ENCODE measurements at regions not wholly inside any gene's neighbourhood (a gene's known extent, or its start where the extent isn't known, plus 50 kb on each side); places are given as distances from the start of the nearest gene placed in this dataset. TPM values are rescaled to one million over a fixed set of nuclear protein-coding genes. Genes with fewer than 3 reads are reported as not detected.
"Not testable (repeated sequence)": the region's sequence is repeated elsewhere in the genome, so short reads cannot be mapped to it uniquely, and the experiment has no call there.

GRCh38 chrX:12080265-12080664 is 58.0 kb upstream of the FRMPD4 start:
- Histone ChIP-seq H4K20me1 (ENCODE audit: insufficient read depth, low read depth, low read length) (no peaks in the 10 kb centered on the region), H3K9ac (ENCODE audit: low read length) (no peak overlapping the region)

GRCh38 chrX:12082959-12083358 is 55.3 kb upstream of the FRMPD4 start:
- not testable (repeated sequence) for H3K27ac ChIP-seq (ENCODE audit: low read length); H2AFZ ChIP-seq (ENCODE audit: low read length); H3K9me3 ChIP-seq (ENCODE audit: low read length); DNase-seq; H3K79me2 ChIP-seq (ENCODE audit: low read length); H3K27me3 ChIP-seq (ENCODE audit: low read length); H3K9ac ChIP-seq (ENCODE audit: low read length); H3K4me2 ChIP-seq (ENCODE audit: low read depth, low read length, poor library complexity, severe bottlenecking); H3K4me1 ChIP-seq (ENCODE audit: low read length); H4K20me1 ChIP-seq (ENCODE audit: insufficient read depth, low read depth, low read length); H3K4me3 ChIP-seq (ENCODE audit: low read length); H3K36me3 ChIP-seq (ENCODE audit: insufficient read depth, low read length); H3K9me2 ChIP-seq (replicated peaks; ENCODE audit: insufficient read depth, low read length)

More at GRCh38 chrX:12080265-12080664, 58.0 kb upstream of the FRMPD4 start:
- Histone ChIP-seq H3K27ac (ENCODE audit: low read length) (no peak overlapping the region), H3K9me3 (ENCODE audit: low read length) (no peaks in the 10 kb centered on the region), H3K27me3 (ENCODE audit: low read length) (no peaks in the 10 kb centered on the region), H3K79me2 (ENCODE audit: low read length) (no peaks in the 10 kb centered on the region), H3K4me2 (ENCODE audit: low read depth, low read length, poor library complexity, severe bottlenecking) (no peak overlapping the region), H3K9me2 (replicated peaks; ENCODE audit: insufficient read depth, low read length) (no peaks in the 10 kb centered on the region), H3K36me3 (ENCODE audit: insufficient read depth, low read length) (no peaks in the 10 kb centered on the region), H3K4me3 (ENCODE audit: low read length) (no peak overlapping the region), H3K4me1 (ENCODE audit: low read length) (no peaks in the 10 kb centered on the region), H2AFZ (ENCODE audit: low read length) (no peak overlapping the region)
- DNase-seq: peak; percentile 77

Small RNA genes lying in the stretch of these regions (small RNA-seq; reads per million reads assigned to genes)
- gene RF00019: not detected
